Peyer's patch (tissue), 4 donors: ENCODE measurements at regions not wholly inside any gene's neighbourhood (a gene's known extent, or its start where the extent isn't known, plus 50 kb on each side); places are given as distances from the start of the nearest gene placed in this dataset.

Experiments used
- DNase-seq, 3 donors: peaks; one replicate each; pipeline ENCODE4 v3.0.0-alpha.2; 2017 to 2019
- H3K27ac ChIP-seq, 4 donors: fragments of 200-600 bp; sonication (generic); one replicate each; pipeline ENCODE4 v1.5.1; 2016 to 2019
- H3K27me3 ChIP-seq, 2 donors: fragments of 200-600 bp; sonication (generic); one replicate each; pipeline ENCODE4 v1.5.1; 2019
- H3K36me3 ChIP-seq, 3 donors: fragments of 200-600 bp; sonication (generic); one replicate each; pipeline ENCODE4 v1.5.1; 2016 to 2019
- H3K4me1 ChIP-seq, 4 donors: fragments of 200-600 bp; sonication (generic); one replicate each; pipeline ENCODE4 v1.5.1; 2016 to 2019
- H3K4me3 ChIP-seq, 4 donors: fragments of 200-600 bp; sonication (generic); 1 replicate in 3 of 4; 2 replicates in 1 of 4; pipeline ENCODE4 v1.5.1; 2016 to 2019; ENCODE audit warnings: mild to moderate bottlenecking in 1 of 4
- H3K9me3 ChIP-seq, 4 donors: fragments of 200-600 bp; sonication (generic); one replicate each; pipeline ENCODE4 v1.5.1; 2016 to 2019; ENCODE audit warnings: mild to moderate bottlenecking in 1 of 4
- CTCF ChIP-seq, 6 experiments: fragments of 450-650 bp in 4 of 6; fragments of 200-600 bp in 2 of 6; sonication (generic) in 1 of 6; IDR thresholded peaks; one replicate each; pipeline ENCODE4 v1.5.1; 2017 to 2019; ENCODE audit warnings: antibody characterized with exemption in 6 of 6, mild to moderate bottlenecking in 3 of 6, moderate library complexity in 1 of 6
- POLR2A ChIP-seq, 2 donors: fragments of 450-650 bp; IDR thresholded peaks; one replicate each; pipeline ENCODE4 v1.5.1; 2017; ENCODE audit warnings: antibody characterized with exemption in 2 of 2, mild to moderate bottlenecking in 2 of 2, moderate library complexity in 2 of 2

- no peak for TF ChIP-seq POLR2A (IDR thresholded peaks at IDR 0.05)
- no peak for TF ChIP-seq CTCF (IDR thresholded peaks at IDR 0.05)
- Histone ChIP-seq H3K9me3 (no peaks in the 10 kb centered on the region), H3K27ac (no peak overlapping the region), H3K27me3 (no peaks in the 10 kb centered on the region), H3K4me1 (no peaks in the 10 kb centered on the region), H3K36me3 (no peaks in the 10 kb centered on the region), H3K4me3 (no peak overlapping the region)
- DNase-seq: no peak
These were observed 615.6 kb upstream of the PKN2 start for GRCh38 chr1:88068407-88068960.

- H3K36me3 ChIP-seq: no peaks in the 10 kb centered on the region
- H3K27me3 ChIP-seq: no peaks in the 10 kb centered on the region
- no peak overlapping the region for H3K4me3 ChIP-seq
- TF ChIP-seq POLR2A (IDR thresholded peaks at IDR 0.05): no peak
- no peak for TF ChIP-seq CTCF (IDR thresholded peaks at IDR 0.05)
- no peaks in the 10 kb centered on the region for H3K4me1 ChIP-seq
- H3K27ac ChIP-seq: no peak overlapping the region
- no peak for DNase-seq
- H3K9me3 ChIP-seq: no peaks in the 10 kb centered on the region
These were observed 613.1 kb upstream of the PKN2 start for GRCh38 chr1:88070956-88071355.

- no peak for DNase-seq
- Histone ChIP-seq H3K4me1 (no peaks in the 10 kb centered on the region), H3K9me3 (no peaks in the 10 kb centered on the region), H3K4me3 (no peak overlapping the region), H3K27ac (no peak overlapping the region), H3K27me3 (no peaks in the 10 kb centered on the region), H3K36me3 (no peaks in the 10 kb centered on the region)
- TF ChIP-seq POLR2A (IDR thresholded peaks at IDR 0.05) (no peak), CTCF (IDR thresholded peaks at IDR 0.05) (no peak)
These were observed 609.4 kb upstream of the PKN2 start for GRCh38 chr1:88074661-88075060.

GRCh38 chr1:88075813-88076212 is 608.3 kb upstream of the PKN2 start:
- no peaks in the 10 kb centered on the region for H3K4me1 ChIP-seq
- TF ChIP-seq POLR2A (IDR thresholded peaks at IDR 0.05) (no peak), CTCF (IDR thresholded peaks at IDR 0.05) (no peak)
- DNase-seq: no peak

GRCh38 chr1:88079036-88079435 is 605.0 kb upstream of the PKN2 start:
- no peak for TF ChIP-seq POLR2A (IDR thresholded peaks at IDR 0.05)
- TF ChIP-seq CTCF (IDR thresholded peaks at IDR 0.05): no peak
- Histone ChIP-seq H3K9me3 (no peaks in the 10 kb centered on the region), H3K4me1 (no peaks in the 10 kb centered on the region), H3K4me3 (no peak overlapping the region), H3K36me3 (no peaks in the 10 kb centered on the region), H3K27me3 (no peaks in the 10 kb centered on the region), H3K27ac (no peak overlapping the region)
- DNase-seq: no peak

More at GRCh38 chr1:88075813-88076212, 608.3 kb upstream of the PKN2 start:
- Histone ChIP-seq H3K36me3 (no peaks in the 10 kb centered on the region), H3K27ac (no peak overlapping the region), H3K27me3 (no peaks in the 10 kb centered on the region), H3K9me3 (no peaks in the 10 kb centered on the region), H3K4me3 (no peak overlapping the region)

DNA sequence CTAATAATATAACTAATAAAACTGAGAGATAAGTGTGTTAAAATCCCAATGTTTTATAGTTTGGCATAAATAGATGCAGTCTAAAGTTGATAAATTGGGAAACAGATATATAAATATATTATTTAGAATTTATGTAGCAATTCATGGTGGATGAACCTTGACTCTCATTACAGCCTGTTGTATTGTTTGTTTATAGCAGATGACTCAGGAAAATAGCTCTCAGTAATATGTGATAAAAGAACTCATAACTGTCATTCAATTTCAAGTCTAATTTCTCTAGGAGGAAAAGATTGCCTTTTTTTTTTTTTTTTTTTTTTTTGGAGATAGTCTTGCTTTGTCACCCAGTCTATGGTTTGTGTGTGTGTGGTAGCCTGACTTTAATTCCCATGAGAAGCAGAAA is 603.2 kb upstream of the PKN2 start:
- Histone ChIP-seq H3K9me3 (peaks cover 0 to 4% (median 0%) of the 10 kb centered on the region in 4 donors), H3K4me1 (no peaks in the 10 kb centered on the region), H3K4me3 (no peak overlapping the region), H3K27ac (no peak overlapping the region), H3K36me3 (no peaks in the 10 kb centered on the region), H3K27me3 (no peaks in the 10 kb centered on the region)
- DNase-seq: no peak
- no peak for TF ChIP-seq POLR2A (IDR thresholded peaks at IDR 0.05)
- TF ChIP-seq CTCF (IDR thresholded peaks at IDR 0.05): no peak
